Gastroesophageal sphincter (tissue), 4 donors: ENCODE measurements at regions not wholly inside any gene's neighbourhood (a gene's known extent, or its start where the extent isn't known, plus 50 kb on each side); places are given as distances from the start of the nearest gene placed in this dataset.
"Not testable (repeated sequence)": the region's sequence is repeated elsewhere in the genome, so short reads cannot be mapped to it uniquely, and the experiment has no call there.

Experiments
- ATAC-seq: fragments of 150-250 bp; one replicate; pipeline ENCODE4 v1.9.1; 2016; ENCODE audit warnings: mild to moderate bottlenecking, moderate library complexity
- H3K27ac ChIP-seq, 4 donors: fragments of 200-600 bp; sonication (generic) in 3 of 4; 1 replicate in 3 of 4; 2 replicates in 1 of 4; pipeline ENCODE4 v1.5.1; 2016 to 2019
- H3K27me3 ChIP-seq: fragments of 200-600 bp; sonication (generic); one replicate; pipeline ENCODE4 v1.5.1; 2019
- H3K36me3 ChIP-seq, 2 donors: fragments of 200-600 bp; sonication (generic); one replicate each; pipeline ENCODE4 v1.5.1; 2019; ENCODE audit warnings: control low read depth in 1 of 2
- H3K4me1 ChIP-seq, 3 donors: fragments of 200-600 bp; sonication (generic); 1 replicate in 2 of 3; 2 replicates in 1 of 3; pipeline ENCODE4 v1.5.1; 2016 to 2019; ENCODE audit warnings: control low read depth in 2 of 3
- H3K4me3 ChIP-seq, 2 donors: fragments of 200-600 bp; sonication (generic); one replicate each; pipeline ENCODE4 v1.5.1; 2019; ENCODE audit warnings: mild to moderate bottlenecking in 1 of 2, moderate library complexity in 1 of 2
- H3K9me3 ChIP-seq, 3 donors: fragments of 200-600 bp; sonication (generic); one replicate each; pipeline ENCODE4 v1.5.1; 2017 to 2019; ENCODE audit warnings: control low read depth in 2 of 3
- EP300 ChIP-seq: sonication (generic); formaldehyde crosslinking; IDR thresholded peaks from one replicate; pipeline ENCODE4 v1.6.1; 2017; ENCODE audit warnings: antibody characterized with exemption, mild to moderate bottlenecking
- POLR2A ChIP-seq, 2 donors: fragments of 450-650 bp; IDR thresholded peaks; one replicate each; pipeline ENCODE4 v1.6.1; 2017; ENCODE audit warnings: antibody characterized with exemption in 2 of 2, mild to moderate bottlenecking in 2 of 2, moderate library complexity in 1 of 2
- POLR2AphosphoS5 ChIP-seq: sonication (generic); formaldehyde crosslinking; IDR thresholded peaks from one replicate; pipeline ENCODE4 v1.6.1; 2017; ENCODE audit warnings: antibody characterized with exemption
- WGBS, 2 donors: methylation state at CpG; one replicate each; pipeline ENCODE4 v1.1.5; 2018; ENCODE audit warnings: low coverage in 1 of 2; 5-methylcytosine and 5-hydroxymethylcytosine counted together
- TF ChIP-seq, protein P1 (sequence below), 4 experiments: fragments of 200-600 bp in 2 of 4; fragments of 450-650 bp in 2 of 4; sonication (generic) in 1 of 4; IDR thresholded peaks; one replicate each; pipeline ENCODE4 v1.5.1; 2017 to 2019; ENCODE audit warnings: antibody characterized with exemption in 4 of 4, mild to moderate bottlenecking in 2 of 4, moderate library complexity in 2 of 4

- Histone ChIP-seq H3K36me3 (no peaks in the 10 kb centered on the region), H3K27ac (no peak overlapping the region), H3K9me3 (no peaks in the 10 kb centered on the region), H3K4me1 (no peaks in the 10 kb centered on the region), H3K4me3 (no peak overlapping the region), H3K27me3 (no peaks in the 10 kb centered on the region)
- no peak for ATAC-seq
- TF ChIP-seq POLR2A (IDR thresholded peaks at IDR 0.05) = no peak
- TF ChIP-seq POLR2AphosphoS5 = no peak
- TF ChIP-seq, protein P1, sequence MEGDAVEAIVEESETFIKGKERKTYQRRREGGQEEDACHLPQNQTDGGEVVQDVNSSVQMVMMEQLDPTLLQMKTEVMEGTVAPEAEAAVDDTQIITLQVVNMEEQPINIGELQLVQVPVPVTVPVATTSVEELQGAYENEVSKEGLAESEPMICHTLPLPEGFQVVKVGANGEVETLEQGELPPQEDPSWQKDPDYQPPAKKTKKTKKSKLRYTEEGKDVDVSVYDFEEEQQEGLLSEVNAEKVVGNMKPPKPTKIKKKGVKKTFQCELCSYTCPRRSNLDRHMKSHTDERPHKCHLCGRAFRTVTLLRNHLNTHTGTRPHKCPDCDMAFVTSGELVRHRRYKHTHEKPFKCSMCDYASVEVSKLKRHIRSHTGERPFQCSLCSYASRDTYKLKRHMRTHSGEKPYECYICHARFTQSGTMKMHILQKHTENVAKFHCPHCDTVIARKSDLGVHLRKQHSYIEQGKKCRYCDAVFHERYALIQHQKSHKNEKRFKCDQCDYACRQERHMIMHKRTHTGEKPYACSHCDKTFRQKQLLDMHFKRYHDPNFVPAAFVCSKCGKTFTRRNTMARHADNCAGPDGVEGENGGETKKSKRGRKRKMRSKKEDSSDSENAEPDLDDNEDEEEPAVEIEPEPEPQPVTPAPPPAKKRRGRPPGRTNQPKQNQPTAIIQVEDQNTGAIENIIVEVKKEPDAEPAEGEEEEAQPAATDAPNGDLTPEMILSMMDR (IDR thresholded peaks at IDR 0.05) = no peak
- no peak for TF ChIP-seq EP300
- 81 to 100% methylated on average over 2 to 4 of the region's 4 CpGs for WGBS, 2 donors
Measured at GRCh38 chr2:8382485-8382884, 299.4 kb upstream of the ID2 start.

- H3K27ac ChIP-seq, H3K4me1 ChIP-seq, H3K27me3 ChIP-seq, H3K4me3 ChIP-seq, H3K36me3 ChIP-seq, H3K9me3 ChIP-seq, ATAC-seq: not testable (repeated sequence)
- 0 to 96% methylated on average over 1 to 7 of the region's 10 CpGs for WGBS, 2 donors
Measured at GRCh38 chr2:8386748-8387147, 295.1 kb upstream of the ID2 start.

DNA sequence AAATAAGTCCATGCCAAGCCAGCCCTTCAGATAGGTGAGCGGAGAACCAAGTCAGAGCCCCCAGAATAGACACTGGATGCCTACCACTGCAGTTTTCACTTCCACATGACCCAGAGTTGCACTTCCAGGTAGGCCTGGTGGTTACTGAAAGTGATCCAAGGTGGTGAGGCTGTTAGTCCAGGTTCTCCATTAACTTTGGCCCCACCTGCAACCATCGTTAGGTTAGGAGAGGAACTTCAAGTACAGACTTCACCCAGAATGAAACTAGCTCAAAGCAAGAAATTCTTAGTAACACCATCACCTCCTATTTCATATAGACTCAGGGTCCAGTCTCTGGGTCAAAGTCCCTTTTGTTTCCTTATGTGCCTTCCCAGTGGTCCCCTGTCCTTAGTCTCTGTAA is 293.1 kb upstream of the ID2 start:
- TF ChIP-seq POLR2AphosphoS5 (no peak), EP300 (no peak), POLR2A (IDR thresholded peaks at IDR 0.05) (no peak)
- TF ChIP-seq, protein P1 (IDR thresholded peaks at IDR 0.05) = no peak

GRCh38 chr2:8389431-8390108 is 292.3 kb upstream of the ID2 start:
- Histone ChIP-seq H3K27me3 (no peaks in the 10 kb centered on the region), H3K27ac (no peak overlapping the region), H3K4me3 (no peak overlapping the region), H3K4me1 (peaks cover 0 to 3% (median 0%) of the 10 kb centered on the region in 3 donors), H3K9me3 (no peaks in the 10 kb centered on the region), H3K36me3 (no peaks in the 10 kb centered on the region)
- TF ChIP-seq, protein P1 (IDR thresholded peaks at IDR 0.05) = no peak
- TF ChIP-seq EP300 (no peak), POLR2AphosphoS5 (no peak), POLR2A (IDR thresholded peaks at IDR 0.05) (no peak)
- ATAC-seq = no peak
- 34 to 87% methylated on average over 4 of the region's 4 CpGs for WGBS, 2 donors

More for the DNA sequence above, 293.1 kb upstream of the ID2 start:
- no peak overlapping the region for H3K4me3 ChIP-seq
- ATAC-seq = no peak
- no peaks in the 10 kb centered on the region for H3K27me3 ChIP-seq
- no peaks in the 10 kb centered on the region for H3K36me3 ChIP-seq
- peaks cover 0 to 3% (median 0%) of the 10 kb centered on the region in 3 donors for H3K4me1 ChIP-seq
- H3K9me3 ChIP-seq = no peaks in the 10 kb centered on the region
- WGBS, 2 donors = 100% methylated on average over 1 of the region's 2 CpGs
- no peak overlapping the region for H3K27ac ChIP-seq

DNA sequence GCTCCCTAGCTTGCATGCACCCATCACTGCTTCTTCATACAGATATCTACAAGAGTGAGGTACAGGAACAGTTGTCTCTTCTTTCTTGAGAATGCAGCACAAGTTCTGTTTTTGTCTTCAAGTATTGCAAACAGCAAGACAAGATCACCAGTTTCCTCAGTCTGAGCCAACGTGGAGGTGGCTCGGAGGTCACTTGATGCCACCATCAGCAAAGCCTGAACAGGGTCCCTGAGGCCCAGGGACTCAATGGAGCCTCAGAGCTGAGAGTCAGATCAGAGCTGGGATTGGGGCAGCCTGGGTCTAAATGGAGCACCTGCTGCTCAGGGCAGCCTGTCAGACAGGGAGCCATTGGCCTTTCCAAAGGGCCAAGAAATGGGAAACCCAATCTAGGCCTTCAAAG is 290.7 kb upstream of the ID2 start:
- TF ChIP-seq, protein P1 (IDR thresholded peaks at IDR 0.05) = no peak
- TF ChIP-seq POLR2AphosphoS5 = no peak
- TF ChIP-seq EP300 = no peak
- TF ChIP-seq POLR2A (IDR thresholded peaks at IDR 0.05) = no peak
- H3K27me3 ChIP-seq = no peaks in the 10 kb centered on the region
- WGBS, 2 donors = no CpG with 5 or more reads among the region's 2 CpGs

More for the DNA sequence above, 290.7 kb upstream of the ID2 start:
- ATAC-seq = no peak
- Histone ChIP-seq H3K4me3 (no peak overlapping the region), H3K9me3 (no peaks in the 10 kb centered on the region), H3K27ac (no peak overlapping the region), H3K4me1 (peaks cover 0 to 3% (median 0%) of the 10 kb centered on the region in 3 donors), H3K36me3 (no peaks in the 10 kb centered on the region)
